Caco-2 (cell line): ENCODE measurements at regions not wholly inside any gene's neighbourhood (a gene's known extent, or its start where the extent isn't known, plus 50 kb on each side); places are given as distances from the start of the nearest gene placed in this dataset.
"Not testable (repeated sequence)": the region's sequence is repeated elsewhere in the genome, so short reads cannot be mapped to it uniquely, and the experiment has no call there.

ENCODE experiments used
- BruUV-seq: library from RNA; stranded (reverse); fragments of 400-500 nt; replicated peaks from 2 replicates; lab custom pipeline; 2021; lab: Mats Ljungman, UMichigan
- CTCF ChIA-PET: fragments of 300-600 bp; sonication (Branson Sonifier 250); formaldehyde crosslinking; loops from one replicate; lab custom pipeline; 2022; ENCODE audit warnings: antibody characterized with exemption; lab: Charles Lee
- POLR2A ChIA-PET: fragments of 300-600 bp; sonication (Branson Sonifier 250); formaldehyde crosslinking; loops from one replicate; lab custom pipeline; 2022; ENCODE audit warnings: antibody characterized with exemption; lab: Charles Lee
- DNase-seq, 2 experiments: peaks; one replicate each; pipeline versions ENCODE4 v3.0.0 to v3.0.0-alpha.2; 2020 to 2022
- H3K27me3 ChIP-seq: replicated peaks from 2 replicates; pipeline ENCODE4 v1.6.0; 2011; ENCODE audit warnings: low read length; ENCODE audit not compliant: control insufficient read depth, insufficient read depth
- H3K36me3 ChIP-seq: 2 replicates; pipeline ENCODE4 v1.5.1; 2011; ENCODE audit warnings: low read length; ENCODE audit not compliant: control insufficient read depth, insufficient read depth
- H3K4me1 ChIP-seq: fragments of 250-450 bp; sonication (Bioruptor Pico); 2 replicates; pipeline ENCODE4 v1.5.1; 2020; ENCODE audit warnings: mild to moderate bottlenecking
- H3K4me3 ChIP-seq: 2 replicates; pipeline ENCODE4 v1.5.1; 2011; ENCODE audit warnings: low read depth, mild to moderate bottlenecking, control low read depth, low read length
- H3K9me3 ChIP-seq: fragments of 250-450 bp; sonication (Bioruptor Pico); 2 replicates; pipeline ENCODE4 v1.5.1; 2020; ENCODE audit warnings: mild to moderate bottlenecking, moderate library complexity
- H3K27ac Mint-ChIP-seq: one replicate; pipeline ENCODE4 v1.8.0; 2022; ENCODE audit warnings: mixed read lengths; ENCODE audit not compliant: unreplicated experiment
- H3K27me3 Mint-ChIP-seq: one replicate; pipeline ENCODE4 v1.8.0; 2022; ENCODE audit warnings: mixed read lengths; ENCODE audit not compliant: insufficient read depth, unreplicated experiment
- H3K36me3 Mint-ChIP-seq: one replicate; pipeline ENCODE4 v1.8.0; 2022; ENCODE audit warnings: mild to moderate bottlenecking, mixed read lengths; ENCODE audit not compliant: insufficient read depth, unreplicated experiment
- H3K4me1 Mint-ChIP-seq: one replicate; pipeline ENCODE4 v1.8.0; 2022; ENCODE audit warnings: low read depth, mixed read lengths; ENCODE audit not compliant: unreplicated experiment
- H3K4me3 Mint-ChIP-seq: one replicate; pipeline ENCODE4 v1.8.0; 2022; ENCODE audit warnings: mild to moderate bottlenecking, moderate library complexity, mixed read lengths; ENCODE audit not compliant: unreplicated experiment
- H3K9me3 Mint-ChIP-seq: one replicate; pipeline ENCODE4 v1.8.0; 2022; ENCODE audit warnings: mixed read lengths; ENCODE audit not compliant: unreplicated experiment
- intact Hi-C: fragments of 100-400 bp; cut with micrococcal nuclease; formaldehyde crosslinking; loops from one replicate; pipeline ENCODE4 v1.10.0; 2022; ENCODE audit not compliant: unreplicated experiment
- TF ChIP-seq, protein P1 (sequence below), 2 experiments: fragments of 200-600 bp in 1 of 2; IDR thresholded peaks; 1 replicate in 1 of 2; 2 replicates in 1 of 2; pipeline versions ENCODE4 v1.5.1 to v1.8.0; 2011 to 2022; ENCODE audit warnings: antibody characterized with exemption in 1 of 2, control low read depth in 1 of 2, inconsistent platforms in 1 of 2, low read depth in 1 of 2, low read length in 1 of 2, mild to moderate bottlenecking in 1 of 2, moderate library complexity in 1 of 2; ENCODE audit not compliant: insufficient read depth in 1 of 2, severe bottlenecking in 1 of 2, unreplicated experiment in 1 of 2

DNA sequence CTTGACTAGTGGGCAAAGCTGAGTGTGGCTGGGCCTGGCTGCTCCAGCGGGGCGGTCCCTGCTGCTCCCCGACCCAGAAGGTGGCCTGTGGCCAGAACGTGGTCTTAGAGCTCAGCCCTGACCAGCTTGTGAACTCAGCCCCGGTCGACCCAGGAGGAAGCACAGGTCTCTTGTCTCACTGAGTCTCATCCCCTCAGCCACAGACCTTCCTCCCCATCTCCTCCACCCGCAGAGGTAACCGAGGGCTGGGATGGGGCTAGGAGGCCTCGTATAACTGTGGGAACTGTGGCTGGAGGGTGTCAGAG is 546.2 kb upstream of the B3GAT1 start:
- Mint-ChIP-seq H3K36me3 (no peaks in the 10 kb centered on the region), H3K27me3 (no peaks in the 10 kb centered on the region), H3K4me3 (no peak overlapping the region), H3K27ac (no peak overlapping the region), H3K4me1 (no peaks in the 10 kb centered on the region), H3K9me3 (no peaks in the 10 kb centered on the region)
- no peak overlapping the region for H3K4me3 ChIP-seq
- H3K4me1 ChIP-seq, result no peaks in the 10 kb centered on the region
- H3K27me3 ChIP-seq, result no peaks in the 10 kb centered on the region
- intact Hi-C loops, result no loop called here
- ChIA-PET POLR2A (no interaction called here), CTCF (interaction anchor here (0.8 kb wide), 1 partner anchor 90 kb away, joined by 3 read pairs; no protein-coding TSS in a partner anchor)
- TF ChIP-seq, protein P1, sequence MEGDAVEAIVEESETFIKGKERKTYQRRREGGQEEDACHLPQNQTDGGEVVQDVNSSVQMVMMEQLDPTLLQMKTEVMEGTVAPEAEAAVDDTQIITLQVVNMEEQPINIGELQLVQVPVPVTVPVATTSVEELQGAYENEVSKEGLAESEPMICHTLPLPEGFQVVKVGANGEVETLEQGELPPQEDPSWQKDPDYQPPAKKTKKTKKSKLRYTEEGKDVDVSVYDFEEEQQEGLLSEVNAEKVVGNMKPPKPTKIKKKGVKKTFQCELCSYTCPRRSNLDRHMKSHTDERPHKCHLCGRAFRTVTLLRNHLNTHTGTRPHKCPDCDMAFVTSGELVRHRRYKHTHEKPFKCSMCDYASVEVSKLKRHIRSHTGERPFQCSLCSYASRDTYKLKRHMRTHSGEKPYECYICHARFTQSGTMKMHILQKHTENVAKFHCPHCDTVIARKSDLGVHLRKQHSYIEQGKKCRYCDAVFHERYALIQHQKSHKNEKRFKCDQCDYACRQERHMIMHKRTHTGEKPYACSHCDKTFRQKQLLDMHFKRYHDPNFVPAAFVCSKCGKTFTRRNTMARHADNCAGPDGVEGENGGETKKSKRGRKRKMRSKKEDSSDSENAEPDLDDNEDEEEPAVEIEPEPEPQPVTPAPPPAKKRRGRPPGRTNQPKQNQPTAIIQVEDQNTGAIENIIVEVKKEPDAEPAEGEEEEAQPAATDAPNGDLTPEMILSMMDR (IDR thresholded peaks at IDR 0.05; ENCODE audit: insufficient read depth in 1 of 2, low read depth in 1 of 2, low read length in 1 of 2, severe bottlenecking in 1 of 2, unreplicated experiment in 1 of 2), result no peak
- no TSS peak for BruUV-seq
- no peaks in the 10 kb centered on the region for H3K9me3 ChIP-seq
- DNase-seq, result no peak
- H3K36me3 ChIP-seq, result no peaks in the 10 kb centered on the region

DNA sequence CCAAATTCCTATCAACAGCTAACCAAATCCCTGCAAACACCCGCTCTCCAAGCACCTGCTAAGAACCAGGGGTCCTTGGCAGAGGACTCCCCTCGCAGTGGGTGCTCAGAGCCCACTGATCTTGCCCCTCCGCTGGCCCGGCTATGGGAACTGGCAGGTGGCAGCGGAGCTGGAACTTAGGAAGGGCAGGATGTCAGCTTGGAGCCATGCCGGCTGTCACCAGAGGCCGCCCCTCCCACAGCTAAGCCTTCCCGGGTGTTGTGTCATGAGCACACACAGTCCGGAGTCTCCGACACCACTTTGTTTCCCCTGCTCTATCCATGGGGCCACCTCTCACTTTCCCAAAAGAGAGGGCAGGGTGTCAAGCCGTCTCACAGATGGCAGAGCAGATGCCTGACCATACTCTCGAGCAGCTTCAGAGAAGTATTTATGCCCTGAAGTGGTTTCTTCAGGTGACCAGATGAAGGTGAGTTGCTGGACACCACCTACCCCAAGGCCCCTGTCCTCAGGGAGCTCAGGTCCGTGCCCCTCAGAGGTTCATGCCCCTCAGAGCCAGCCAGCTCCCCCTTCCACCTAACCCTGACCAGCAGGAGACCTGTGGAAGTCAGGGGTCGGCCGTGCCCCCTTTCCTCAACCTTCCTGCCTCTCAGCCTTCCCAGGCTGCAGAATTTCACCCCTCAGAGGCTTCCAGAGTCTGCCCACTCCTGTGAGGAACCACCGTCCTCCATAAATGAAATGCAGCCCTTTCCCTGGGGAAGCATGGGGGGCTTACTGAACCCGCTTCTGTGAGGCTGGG is 545.7 kb upstream of the B3GAT1 start:
- H3K27me3 ChIP-seq, result no peaks in the 10 kb centered on the region
- no TSS peak for BruUV-seq
- H3K4me3 ChIP-seq, result no peak overlapping the region
- no peaks in the 10 kb centered on the region for H3K4me1 ChIP-seq
- H3K4me1 Mint-ChIP-seq, result no peaks in the 10 kb centered on the region
- intact Hi-C loops, result no loop called here
- no peaks in the 10 kb centered on the region for H3K36me3 Mint-ChIP-seq
- TF ChIP-seq, protein P1 (IDR thresholded peaks at IDR 0.05; ENCODE audit: insufficient read depth in 1 of 2, low read depth in 1 of 2, low read length in 1 of 2, severe bottlenecking in 1 of 2, unreplicated experiment in 1 of 2), result no peak
- ChIA-PET CTCF (interaction anchor here (0.8 kb wide), 1 partner anchor 89 kb away, joined by 3 read pairs; no protein-coding TSS in a partner anchor), POLR2A (no interaction called here)
- no peak overlapping the region for H3K27ac Mint-ChIP-seq
- no peaks in the 10 kb centered on the region for H3K9me3 ChIP-seq
- DNase-seq, result no peak
- H3K27me3 Mint-ChIP-seq, result no peaks in the 10 kb centered on the region
- no peaks in the 10 kb centered on the region for H3K36me3 ChIP-seq
- no peaks in the 10 kb centered on the region for H3K9me3 Mint-ChIP-seq
- no peak overlapping the region for H3K4me3 Mint-ChIP-seq

DNA sequence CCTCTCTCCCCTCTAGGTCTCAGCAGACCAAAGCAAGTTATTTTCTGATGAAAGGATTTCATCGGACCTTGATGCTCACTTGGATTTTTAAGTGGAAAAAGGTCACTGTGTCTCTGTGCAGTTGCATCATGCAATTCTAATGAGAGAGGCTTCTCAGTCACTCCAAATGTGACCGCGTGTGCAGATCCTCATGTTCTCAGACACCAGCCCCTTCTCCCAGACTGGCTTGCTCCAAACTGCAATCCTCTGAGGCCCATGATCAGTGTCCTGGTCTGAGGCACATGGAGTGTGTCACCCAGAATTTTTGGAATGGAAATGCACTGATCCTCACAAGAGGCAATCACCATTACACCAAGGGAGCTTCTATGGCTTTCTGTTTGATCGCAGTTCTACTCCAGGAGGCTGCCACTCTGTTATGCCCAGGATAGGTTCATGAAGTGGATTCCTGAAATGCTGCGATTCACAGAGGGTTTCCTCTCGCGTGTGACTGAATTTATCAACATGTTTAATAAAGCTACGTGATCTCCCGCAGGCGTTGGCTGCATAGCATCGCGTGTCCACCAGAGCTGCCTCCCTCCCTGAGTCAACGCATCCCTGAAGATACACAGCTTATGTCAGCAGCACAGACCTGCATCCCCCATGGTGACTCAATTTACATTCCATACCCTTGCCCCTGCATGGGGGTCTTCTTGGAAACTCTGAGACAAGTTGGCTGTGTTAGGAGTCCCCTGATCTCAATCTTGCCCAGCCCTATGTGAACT is 544.6 kb upstream of the B3GAT1 start:
- no peaks in the 10 kb centered on the region for H3K27me3 Mint-ChIP-seq
- TF ChIP-seq, protein P1 (IDR thresholded peaks at IDR 0.05; ENCODE audit: insufficient read depth in 1 of 2, low read depth in 1 of 2, low read length in 1 of 2, severe bottlenecking in 1 of 2, unreplicated experiment in 1 of 2), result no peak
- Histone ChIP-seq H3K27me3 (no peaks in the 10 kb centered on the region), H3K36me3 (no peaks in the 10 kb centered on the region), H3K4me1 (no peaks in the 10 kb centered on the region), H3K4me3 (no peak overlapping the region), H3K9me3 (no peaks in the 10 kb centered on the region)
- BruUV-seq, result no TSS peak
- no peak overlapping the region for H3K27ac Mint-ChIP-seq
- no peak overlapping the region for H3K4me3 Mint-ChIP-seq
- DNase-seq, result no peak
- H3K9me3 Mint-ChIP-seq, result no peaks in the 10 kb centered on the region
- ChIA-PET POLR2A (no interaction called here), CTCF (no interaction called here)
- no peaks in the 10 kb centered on the region for H3K36me3 Mint-ChIP-seq
- H3K4me1 Mint-ChIP-seq, result no peaks in the 10 kb centered on the region
- intact Hi-C loops, result no loop called here

DNA sequence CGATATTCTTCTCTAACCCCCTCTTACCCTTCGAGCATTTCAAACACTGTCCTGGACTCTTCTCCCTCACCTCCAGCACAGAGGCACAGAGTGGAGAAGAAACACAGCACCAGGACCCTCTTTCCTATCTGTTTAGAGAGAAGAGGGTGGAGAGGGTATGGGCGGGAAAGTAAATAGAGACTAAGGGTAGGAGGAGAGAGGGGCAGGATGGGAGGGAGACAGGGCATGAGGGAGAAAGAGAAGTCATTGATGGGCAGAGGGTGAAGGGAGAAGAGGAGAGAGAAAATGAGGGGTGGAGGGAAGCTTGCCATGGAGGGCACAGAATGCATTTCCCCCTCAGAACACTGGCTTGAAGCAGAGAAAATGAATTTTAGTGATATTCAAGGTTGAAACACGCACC is 543.9 kb upstream of the B3GAT1 start:
- DNase-seq, H3K36me3 ChIP-seq, H3K27me3 Mint-ChIP-seq, H3K36me3 Mint-ChIP-seq, intact Hi-C loops, H3K9me3 ChIP-seq, H3K27ac Mint-ChIP-seq, POLR2A ChIA-PET, H3K4me3 Mint-ChIP-seq, H3K4me1 Mint-ChIP-seq, H3K27me3 ChIP-seq, H3K4me1 ChIP-seq, CTCF ChIA-PET, H3K9me3 Mint-ChIP-seq, BruUV-seq, H3K4me3 ChIP-seq: not testable (repeated sequence)
